Mucosa of descending colon (tissue), 3 donors: ENCODE measurements at regions not wholly inside any gene's neighbourhood (a gene's known extent, or its start where the extent isn't known, plus 50 kb on each side); places are given as distances from the start of the nearest gene placed in this dataset.

Source experiments
- ATAC-seq: fragments of 200-7000 bp; cut with Tn5 transposase; one replicate; pipeline ENCODE4 v1.9.1; 2020; ENCODE audit warnings: mild to moderate bottlenecking, moderate library complexity
- DNase-seq, 3 donors: peaks; one replicate each; pipeline ENCODE4 v3.0.0-alpha.2; 2020
- H3K36me3 ChIP-seq: fragments of 200-600 bp; one replicate; pipeline ENCODE4 v1.8.0; 2021; ENCODE audit warnings: low read depth, mild to moderate bottlenecking
- H3K4me1 ChIP-seq: fragments of 200-600 bp; one replicate; pipeline ENCODE4 v1.8.0; 2021; ENCODE audit warnings: low read depth, mild to moderate bottlenecking
- H3K4me3 ChIP-seq: fragments of 200-600 bp; one replicate; pipeline ENCODE4 v1.8.0; 2021; ENCODE audit warnings: mild to moderate bottlenecking
- H3K9me3 ChIP-seq: fragments of 200-600 bp; one replicate; pipeline ENCODE4 v1.8.0; 2021; ENCODE audit warnings: mild to moderate bottlenecking
- intact Hi-C, 2 donors: fragments of 100-400 bp; cut with DNase I in 1 of 2; cut with micrococcal nuclease in 1 of 2; formaldehyde crosslinking; loops; one replicate each; pipeline versions ENCODE4 v1.11.0 to v1.11.1; 2022; cut with DNase I, micrococcal nuclease
- TF ChIP-seq, protein P1 (sequence below): fragments of 200-600 bp; IDR thresholded peaks from one replicate; pipeline ENCODE4 v1.8.0; 2022; ENCODE audit warnings: antibody characterized with exemption, mild to moderate bottlenecking
- donor health status: DM: no; HTN: no; CAD: no; lungs with moderate emphysema.
- donor health status: DM: no; HTN: no; CAD: no.
- donor health status: DM: no; HTN: yes; CAD: no.

DNA sequence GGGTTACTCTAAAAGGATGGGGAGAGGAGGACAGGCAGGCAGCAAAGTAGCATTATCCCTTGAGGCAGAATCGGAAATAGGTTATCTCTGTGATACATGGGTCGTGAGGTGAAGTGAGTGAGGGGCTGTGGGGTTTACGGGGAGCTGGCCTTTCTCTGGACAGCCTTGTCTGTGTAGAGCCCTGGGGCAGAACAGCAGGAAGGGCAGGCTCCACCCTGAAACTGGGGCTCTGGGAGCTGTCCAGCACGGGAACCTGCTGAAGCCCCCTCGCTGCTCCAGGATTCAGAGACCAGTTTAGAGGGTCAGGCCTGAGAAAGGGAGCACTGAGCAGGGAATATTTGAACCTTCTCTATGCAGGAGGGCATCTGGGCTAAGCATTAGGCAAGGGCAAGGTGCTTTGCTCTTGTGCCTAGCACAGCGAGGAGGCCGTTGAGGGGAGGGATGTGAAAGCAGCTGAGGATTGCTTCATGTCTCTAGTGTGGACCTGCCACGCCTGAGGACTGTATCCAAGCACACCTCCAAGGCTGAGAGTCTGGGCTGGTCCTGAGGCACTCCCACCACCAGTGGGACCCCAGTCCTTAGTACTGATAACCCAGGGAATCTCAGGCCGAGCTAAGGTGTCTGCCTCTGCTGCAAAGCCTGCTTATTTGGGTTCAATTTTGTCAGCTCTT lies 55.8 kb downstream of the NAV1 start:
- no peak overlapping the region for H3K4me3 ChIP-seq
- H3K4me1 ChIP-seq = peaks cover 3% of the 10 kb centered on the region
- intact Hi-C loops = no loop called here
- ATAC-seq = no peak
- DNase-seq = peak in 1 of 3 donors; percentile 32
- TF ChIP-seq, protein P1, sequence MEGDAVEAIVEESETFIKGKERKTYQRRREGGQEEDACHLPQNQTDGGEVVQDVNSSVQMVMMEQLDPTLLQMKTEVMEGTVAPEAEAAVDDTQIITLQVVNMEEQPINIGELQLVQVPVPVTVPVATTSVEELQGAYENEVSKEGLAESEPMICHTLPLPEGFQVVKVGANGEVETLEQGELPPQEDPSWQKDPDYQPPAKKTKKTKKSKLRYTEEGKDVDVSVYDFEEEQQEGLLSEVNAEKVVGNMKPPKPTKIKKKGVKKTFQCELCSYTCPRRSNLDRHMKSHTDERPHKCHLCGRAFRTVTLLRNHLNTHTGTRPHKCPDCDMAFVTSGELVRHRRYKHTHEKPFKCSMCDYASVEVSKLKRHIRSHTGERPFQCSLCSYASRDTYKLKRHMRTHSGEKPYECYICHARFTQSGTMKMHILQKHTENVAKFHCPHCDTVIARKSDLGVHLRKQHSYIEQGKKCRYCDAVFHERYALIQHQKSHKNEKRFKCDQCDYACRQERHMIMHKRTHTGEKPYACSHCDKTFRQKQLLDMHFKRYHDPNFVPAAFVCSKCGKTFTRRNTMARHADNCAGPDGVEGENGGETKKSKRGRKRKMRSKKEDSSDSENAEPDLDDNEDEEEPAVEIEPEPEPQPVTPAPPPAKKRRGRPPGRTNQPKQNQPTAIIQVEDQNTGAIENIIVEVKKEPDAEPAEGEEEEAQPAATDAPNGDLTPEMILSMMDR = no peak
- no peaks in the 10 kb centered on the region for H3K9me3 ChIP-seq
- H3K36me3 ChIP-seq = no peaks in the 10 kb centered on the region

DNA sequence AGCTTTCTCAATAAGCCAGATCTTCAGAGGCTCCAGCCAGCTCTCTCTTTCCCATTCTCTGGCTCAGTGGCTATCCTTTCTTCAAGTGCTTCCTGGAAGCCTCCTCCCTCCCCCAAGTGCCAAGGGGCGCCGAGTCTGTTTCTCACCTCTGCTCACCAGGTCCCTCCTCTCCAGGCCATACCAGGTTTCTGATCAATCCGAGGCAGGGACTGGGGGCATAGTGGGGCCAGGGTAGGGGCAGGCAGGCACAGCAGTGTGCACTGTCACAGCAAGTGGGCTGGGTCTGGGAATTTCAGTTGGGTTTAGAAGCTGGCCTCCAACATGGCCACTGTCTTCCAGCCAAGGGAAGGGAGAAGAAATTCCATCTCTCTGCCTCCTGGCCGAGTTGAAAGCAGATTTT lies 56.5 kb downstream of the NAV1 start:
- no peaks in the 10 kb centered on the region for H3K36me3 ChIP-seq
- H3K9me3 ChIP-seq = no peaks in the 10 kb centered on the region
- peaks cover 3% of the 10 kb centered on the region for H3K4me1 ChIP-seq
- intact Hi-C loops = no loop called here
- H3K4me3 ChIP-seq = no peak overlapping the region
- ATAC-seq (no peak), DNase-seq (no peak)
- TF ChIP-seq, protein P1 = no peak

DNA sequence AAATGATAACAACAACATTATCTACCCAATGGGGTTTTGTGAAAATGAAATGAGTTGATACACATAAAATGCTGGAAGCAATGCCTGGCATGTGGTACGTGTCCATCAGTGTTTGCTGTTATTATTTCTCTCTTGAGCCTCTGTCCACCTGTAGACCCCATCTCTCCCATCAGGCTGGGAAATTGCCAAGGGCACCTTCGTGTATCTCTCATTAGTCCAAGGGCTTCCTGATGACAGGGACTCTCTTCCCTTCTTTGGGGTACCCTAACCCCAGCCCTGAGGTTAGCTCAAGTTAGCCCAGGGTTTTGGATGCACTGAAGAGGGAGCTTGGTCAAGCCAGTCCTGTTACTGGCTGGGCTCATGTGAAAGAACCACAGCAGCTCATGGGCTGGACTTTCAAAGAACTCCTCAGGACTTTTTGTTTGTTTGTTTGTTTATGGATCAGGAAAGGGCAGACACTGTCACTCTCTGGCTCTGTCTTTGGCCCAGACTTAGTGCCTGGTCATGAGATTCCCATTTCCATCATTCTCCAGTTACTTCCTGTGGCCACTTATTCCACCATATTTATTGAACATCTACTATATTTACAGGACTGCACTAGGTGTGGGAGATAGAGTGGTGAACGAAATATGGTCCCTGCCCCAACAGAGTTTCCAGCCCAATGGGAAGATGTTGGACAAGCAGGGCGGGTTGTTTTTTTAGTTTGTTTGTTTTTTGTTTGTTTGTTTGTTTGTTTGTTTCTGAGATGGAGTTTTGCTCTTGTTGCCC lies 57.4 kb downstream of the NAV1 start:
- DNase-seq = no peak
- peaks cover 3% of the 10 kb centered on the region for H3K4me1 ChIP-seq
- intact Hi-C loops = no loop called here

DNA sequence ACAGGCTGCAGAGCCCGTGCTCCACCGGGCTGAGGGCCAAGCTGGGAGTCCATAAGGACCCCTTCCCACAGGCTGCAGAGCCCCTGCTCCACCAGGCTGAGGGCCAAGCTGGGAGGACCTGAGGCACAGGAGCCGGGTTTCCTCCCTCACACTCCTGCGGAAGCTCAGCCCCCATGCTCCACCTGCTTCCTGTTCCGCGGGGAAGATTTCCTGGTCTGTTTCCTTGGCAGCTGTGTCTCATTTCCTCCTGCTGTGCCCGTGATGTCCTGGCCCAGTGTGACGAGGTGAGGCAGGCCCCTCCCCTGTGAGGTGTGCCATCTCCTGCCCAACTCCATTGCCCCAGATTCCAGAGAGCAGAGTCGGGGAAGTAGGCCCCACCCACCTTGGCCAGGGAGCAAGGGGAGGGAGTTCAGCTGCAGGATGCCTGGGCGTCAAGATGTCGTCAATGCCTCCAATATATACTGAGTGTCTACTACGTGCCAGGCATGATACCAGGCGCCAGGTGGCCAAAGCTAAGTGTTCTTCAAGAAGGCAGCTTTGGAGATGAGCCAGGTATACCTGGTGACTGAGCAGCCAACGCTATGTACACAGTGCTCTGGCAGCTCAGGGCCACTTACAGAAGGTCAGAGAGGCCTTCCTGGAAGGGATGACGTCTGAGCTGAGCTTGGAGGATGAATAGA lies 58.8 kb downstream of the NAV1 start:
- Histone ChIP-seq H3K4me3 (no peak overlapping the region), H3K4me1 (peaks cover 3% of the 10 kb centered on the region), H3K9me3 (no peaks in the 10 kb centered on the region), H3K36me3 (no peaks in the 10 kb centered on the region)
- DNase-seq (peak; percentile 87 to 91 (median 90)), ATAC-seq (peak; percentile 96)
- intact Hi-C loops = no loop called here
- TF ChIP-seq, protein P1 = no peak

More for the DNA sequence above, 57.4 kb downstream of the NAV1 start:
- H3K4me3 ChIP-seq = no peak overlapping the region
- no peaks in the 10 kb centered on the region for H3K9me3 ChIP-seq
- no peaks in the 10 kb centered on the region for H3K36me3 ChIP-seq
- no peak for ATAC-seq
- TF ChIP-seq, protein P1 = no peak

DNA sequence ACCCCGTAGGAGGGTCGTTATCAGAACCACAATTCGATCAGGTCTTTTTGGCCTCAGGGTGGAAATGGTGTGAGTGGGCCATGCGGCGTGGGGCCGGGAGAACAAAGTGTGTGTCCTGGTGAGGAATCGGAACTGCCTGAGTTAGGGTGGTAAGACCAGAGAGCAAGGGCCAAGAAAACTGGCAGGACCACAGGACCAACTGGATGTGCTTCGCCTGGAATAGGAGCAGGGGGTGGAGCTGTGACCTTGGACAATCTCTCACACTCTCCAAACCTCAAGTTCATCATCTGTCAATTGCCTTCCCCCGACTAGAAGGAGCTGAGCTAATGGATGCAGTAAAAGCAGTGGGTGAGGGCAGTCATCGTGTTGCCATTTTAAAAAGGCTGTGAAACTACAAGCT lies 59.5 kb downstream of the NAV1 start:
- TF ChIP-seq, protein P1 = no peak

More for the DNA sequence above, 59.5 kb downstream of the NAV1 start:
- H3K36me3 ChIP-seq = no peaks in the 10 kb centered on the region
- intact Hi-C loops = no loop called here
- ATAC-seq = no peak
- peaks cover 3% of the 10 kb centered on the region for H3K4me1 ChIP-seq
- H3K4me3 ChIP-seq = no peak overlapping the region
- H3K9me3 ChIP-seq = no peaks in the 10 kb centered on the region
- no peak for DNase-seq
